H1 (cell line): ENCODE measurements at regions not wholly inside any gene's neighbourhood (a gene's known extent, or its start where the extent isn't known, plus 50 kb on each side); places are given as distances from the start of the nearest gene placed in this dataset.

Experiments used
- CHD2 ChIP-seq: IDR thresholded peaks from 2 replicates; pipeline ENCODE4 v1.6.1; 2012; ENCODE audit warnings: low read length, improper control_type of control experiment
- CREB1 ChIP-seq: IDR thresholded peaks from 2 replicates; pipeline ENCODE4 v1.6.1; 2012; ENCODE audit warnings: inconsistent platforms
- GTF2F1 ChIP-seq: IDR thresholded peaks from 2 replicates; pipeline ENCODE4 v1.6.1; 2012; ENCODE audit warnings: low read depth, low read length, improper control_type of control experiment, borderline replicate concordance
- JUND ChIP-seq: IDR thresholded peaks from 2 replicates; pipeline ENCODE4 v1.6.1; 2011; ENCODE audit warnings: mild to moderate bottlenecking, improper control_type of control experiment, low read length
- RBBP5 ChIP-seq: IDR thresholded peaks from 2 replicates; pipeline ENCODE4 v1.7.1; 2012; ENCODE audit warnings: low read depth, mild to moderate bottlenecking, inconsistent platforms, low read length, moderate library complexity, borderline replicate concordance
- SIN3A ChIP-seq, 2 experiments: IDR thresholded peaks in 1 of 2; conservative IDR thresholded peaks in 1 of 2; 2 replicates each; pipeline ENCODE4 v1.6.1; 2011 to 2012; ENCODE audit warnings: low read length in 2 of 2, improper control_type of control experiment in 1 of 2, low read depth in 1 of 2, mild to moderate bottlenecking in 1 of 2
- TCF12 ChIP-seq: IDR thresholded peaks from 2 replicates; pipeline ENCODE4 v1.6.1; 2011; ENCODE audit warnings: low read depth, mild to moderate bottlenecking, low read length
- TF ChIP-seq, protein P1 (sequence below): IDR thresholded peaks from 2 replicates; pipeline ENCODE4 v1.6.1; 2012; ENCODE audit warnings: inconsistent platforms

DNA sequence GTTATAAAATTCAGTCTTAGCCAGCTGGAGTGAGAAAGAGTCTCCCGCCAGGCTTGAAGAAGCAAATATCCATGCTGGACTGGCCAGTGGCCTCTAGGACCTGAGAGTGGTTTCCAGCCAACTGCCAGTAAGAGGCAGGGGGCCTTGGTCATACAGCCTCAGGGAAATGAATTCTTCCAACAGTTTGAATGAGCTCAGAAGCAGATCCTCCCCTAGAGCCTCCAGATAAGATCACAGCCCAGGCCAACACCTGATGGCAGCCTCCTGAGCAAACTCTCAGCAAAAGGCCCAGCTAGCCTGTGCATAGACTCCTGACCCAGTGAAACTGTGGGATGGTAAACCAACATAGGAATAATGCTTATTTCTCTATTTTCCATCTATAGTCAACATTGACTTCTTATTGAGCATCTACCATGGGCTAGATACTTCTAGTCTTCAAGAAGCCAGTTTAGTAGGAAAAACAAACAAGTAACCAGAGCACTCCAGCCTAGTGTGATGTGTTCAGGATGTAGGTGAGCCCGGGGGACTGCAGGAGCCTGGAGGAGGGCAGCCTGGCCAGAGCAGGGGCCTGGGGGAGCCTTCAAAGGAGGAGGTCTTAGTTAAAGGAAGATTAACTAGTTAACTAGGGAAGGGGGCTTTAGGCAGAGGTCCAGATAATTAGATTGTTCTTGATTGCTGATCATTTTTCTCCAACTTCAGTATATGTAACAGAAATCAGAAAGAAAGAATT, 115.4 kb upstream of the ADO start (continued):
- no peak for TF ChIP-seq SIN3A (conservative IDR thresholded peaks at IDR 0.05 in 1 of 2, IDR thresholded peaks at IDR 0.05 in 1 of 2; ENCODE audit: low read depth in 1 of 2, low read length in 2 of 2)
- no peak for TF ChIP-seq TCF12
- TF ChIP-seq CREB1, result no peak
- TF ChIP-seq CHD2, result no peak
- no peak for TF ChIP-seq JUND
- TF ChIP-seq RBBP5, result no peak
- TF ChIP-seq, protein P1, sequence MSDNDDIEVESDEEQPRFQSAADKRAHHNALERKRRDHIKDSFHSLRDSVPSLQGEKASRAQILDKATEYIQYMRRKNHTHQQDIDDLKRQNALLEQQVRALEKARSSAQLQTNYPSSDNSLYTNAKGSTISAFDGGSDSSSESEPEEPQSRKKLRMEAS, result no peak
- TF ChIP-seq GTF2F1, result no peak
- TF ChIP-seq, all 59 proteins: peak for 0
